Choroid plexus epithelial cell (primary cell): ENCODE measurements at regions not wholly inside any gene's neighbourhood (a gene's known extent, or its start where the extent isn't known, plus 50 kb on each side); places are given as distances from the start of the nearest gene placed in this dataset.

ENCODE experiments used
- DNase-seq: peaks from one replicate; pipeline ENCODE4 v3.0.0-alpha.2; 2010; ENCODE audit warnings: low read depth
- H3K4me3 ChIP-seq: 2 replicates; pipeline ENCODE4 v1.5.1; 2011; ENCODE audit warnings: low read depth, mild to moderate bottlenecking, control low read depth, low read length, moderate library complexity
- CTCF ChIP-seq: conservative IDR thresholded peaks from 2 replicates; pipeline ENCODE4 v1.5.1; 2011; ENCODE audit warnings: low read depth, mild to moderate bottlenecking, control low read depth, inconsistent platforms, low read length, moderate library complexity

- TF ChIP-seq CTCF, result no peak
- peak; percentile 56 for DNase-seq
- no peak overlapping the region for H3K4me3 ChIP-seq
Measured at GRCh38 chr2:216559625-216560156, 61.0 kb downstream of the RPL37A start.

GRCh38 chr2:216560838-216561270 is 62.2 kb downstream of the RPL37A start:
- peak; percentile 87 for DNase-seq
- TF ChIP-seq CTCF, result no peak
- no peak overlapping the region for H3K4me3 ChIP-seq

- no peak overlapping the region for H3K4me3 ChIP-seq
- TF ChIP-seq CTCF, result no peak
Measured at GRCh38 chr2:216562696-216563435, 64.2 kb downstream of the RPL37A start.

GRCh38 chr2:216563646-216564045 is 65.0 kb downstream of the RPL37A start:
- H3K4me3 ChIP-seq, result no peak overlapping the region
- TF ChIP-seq CTCF, result no peak
- no peak for DNase-seq

More at GRCh38 chr2:216562696-216563435, 64.2 kb downstream of the RPL37A start:
- no peak for DNase-seq

- DNase-seq, result no peak
- no peak overlapping the region for H3K4me3 ChIP-seq
- TF ChIP-seq CTCF, result no peak
Measured at GRCh38 chr2:216564611-216565010, 66.0 kb downstream of the RPL37A start.

- H3K4me3 ChIP-seq, result no peak overlapping the region
- no peak for DNase-seq
- no peak for TF ChIP-seq CTCF
Measured at GRCh38 chr2:216565956-216566355, 67.3 kb upstream of the IGFBP2 start.

- DNase-seq, result no peak
- no peak overlapping the region for H3K4me3 ChIP-seq
- TF ChIP-seq CTCF, result no peak
Measured at GRCh38 chr2:216568576-216568975, 64.6 kb upstream of the IGFBP2 start.
